ENCODE measurements at regions not wholly inside any gene's neighbourhood (a gene's known extent, or its start where the extent isn't known, plus 50 kb on each side); places are given as distances from the start of the nearest gene placed in this dataset.

- DNase-seq = no peak
Observed at GRCh38 chr3:152056481-152056880, 183.0 kb downstream of the SUCNR1 start.

DNA sequence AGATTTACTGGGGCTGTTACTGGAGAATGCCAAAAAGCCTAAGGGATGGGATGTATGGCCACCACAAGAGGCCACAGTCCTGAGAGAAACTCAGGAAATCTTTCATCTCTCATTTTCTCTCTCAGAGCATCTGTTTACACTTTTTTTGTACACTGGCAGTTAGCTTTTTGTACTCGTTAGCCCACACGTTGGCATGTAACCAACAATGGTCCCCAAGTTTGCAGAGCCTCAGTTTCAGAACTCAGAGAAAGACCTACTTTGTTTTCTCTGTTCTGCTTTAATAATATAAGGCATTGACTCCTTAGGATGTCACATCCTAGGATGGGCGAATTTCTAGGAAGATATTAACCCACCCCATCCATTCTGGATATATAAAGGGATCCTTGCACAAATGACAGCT lies 183.5 kb downstream of the SUCNR1 start:
- no peak for DNase-seq

GRCh38 chr3:152058856-152059255 lies 185.4 kb downstream of the SUCNR1 start:
- DNase-seq = no peak

DNA sequence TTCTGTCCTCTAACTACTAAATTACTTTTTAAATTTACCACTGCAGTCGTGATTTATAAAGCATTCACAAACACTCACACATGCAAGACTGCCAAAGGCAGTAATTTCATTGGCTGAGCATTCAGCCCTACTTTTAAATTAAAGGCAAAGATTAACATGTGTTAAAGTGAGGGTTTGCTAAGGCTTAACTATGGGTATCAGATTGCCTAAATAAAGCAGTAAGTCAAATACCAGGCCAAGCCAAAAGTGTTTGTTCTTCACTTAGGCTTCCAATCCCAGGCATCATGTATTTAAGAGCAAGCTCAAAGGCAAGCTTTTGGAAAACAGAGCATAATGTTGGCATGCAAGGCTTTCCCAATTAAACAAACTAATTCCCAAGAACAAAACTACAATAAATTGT lies 187.3 kb downstream of the SUCNR1 start:
- peak; percentile 85 for DNase-seq

DNA sequence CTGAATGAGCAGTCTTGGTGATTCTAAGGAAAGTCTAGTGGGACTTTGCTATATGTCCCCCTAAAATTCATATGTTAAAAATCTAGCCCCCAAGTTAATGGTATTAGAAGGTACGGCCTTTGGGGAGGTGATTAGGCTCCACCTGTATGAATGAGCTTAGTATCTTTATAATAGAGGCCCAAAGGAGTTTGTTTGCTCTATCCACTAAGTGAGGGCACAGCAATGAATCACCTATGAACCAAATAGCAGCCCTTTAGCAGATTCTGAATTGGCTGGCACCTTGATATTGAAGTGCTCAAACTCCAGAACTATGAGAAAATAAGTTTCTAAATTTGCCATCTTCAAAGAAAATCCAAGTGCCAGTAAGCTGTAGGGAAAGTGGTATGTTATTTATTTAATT lies 187.9 kb downstream of the SUCNR1 start:
- no peak for DNase-seq

- DNase-seq = no peak
Observed at GRCh38 chr3:152069871-152070270, 196.4 kb downstream of the SUCNR1 start.

GRCh38 chr3:152071315-152071714 lies 197.4 kb upstream of the MBNL1 start:
- no peak for DNase-seq

GRCh38 chr3:152071924-152072323 lies 196.8 kb upstream of the MBNL1 start:
- no peak for DNase-seq

- DNase-seq = no peak
Observed at GRCh38 chr3:152073267-152073666, 195.5 kb upstream of the MBNL1 start.

DNA sequence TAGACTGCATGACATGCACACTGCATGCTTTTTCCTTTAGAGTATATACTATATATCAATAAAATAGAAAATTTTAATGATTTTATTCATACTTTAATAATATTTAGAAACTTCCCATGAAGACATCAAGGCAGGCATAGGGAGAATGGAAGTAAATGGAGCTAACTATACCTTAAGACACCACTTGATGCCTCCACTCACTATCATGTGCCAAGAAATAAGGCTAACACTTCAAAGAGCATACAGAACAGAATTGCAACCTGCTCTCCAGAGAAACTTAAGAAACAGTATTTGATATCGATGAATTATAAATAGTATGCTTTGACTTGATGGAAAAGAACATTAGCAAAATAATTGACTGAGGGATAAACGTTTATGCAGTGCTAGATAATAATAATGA lies 192.6 kb upstream of the MBNL1 start:
- no peak for DNase-seq

GRCh38 chr3:152079980-152080379 lies 188.7 kb upstream of the MBNL1 start:
- no peak for DNase-seq

GRCh38 chr3:152083135-152083534 lies 185.6 kb upstream of the MBNL1 start:
- DNase-seq = peak; percentile 43

- DNase-seq = no peak
Observed at GRCh38 chr3:152084441-152085158, 184.1 kb upstream of the MBNL1 start.

DNA sequence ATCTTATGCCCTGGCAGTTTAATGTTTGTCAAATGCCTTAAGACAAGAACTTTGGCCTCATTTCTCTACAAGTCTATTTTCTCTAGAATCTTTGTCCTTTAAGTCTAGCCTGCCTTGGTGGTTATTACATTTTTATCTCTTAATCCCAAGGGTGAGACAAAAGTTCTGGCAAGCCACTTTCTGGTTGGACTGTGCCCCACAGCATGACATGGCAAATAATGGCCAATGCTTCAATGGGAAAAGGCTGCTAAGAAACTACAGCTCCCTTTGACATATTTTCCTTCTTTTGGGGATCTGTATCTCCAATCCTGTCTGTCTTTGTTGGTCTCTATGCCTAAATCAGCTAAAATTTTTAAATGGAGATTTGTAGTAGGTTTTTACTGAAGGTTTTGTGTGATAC lies 181.6 kb upstream of the MBNL1 start:
- no peak for DNase-seq

DNA sequence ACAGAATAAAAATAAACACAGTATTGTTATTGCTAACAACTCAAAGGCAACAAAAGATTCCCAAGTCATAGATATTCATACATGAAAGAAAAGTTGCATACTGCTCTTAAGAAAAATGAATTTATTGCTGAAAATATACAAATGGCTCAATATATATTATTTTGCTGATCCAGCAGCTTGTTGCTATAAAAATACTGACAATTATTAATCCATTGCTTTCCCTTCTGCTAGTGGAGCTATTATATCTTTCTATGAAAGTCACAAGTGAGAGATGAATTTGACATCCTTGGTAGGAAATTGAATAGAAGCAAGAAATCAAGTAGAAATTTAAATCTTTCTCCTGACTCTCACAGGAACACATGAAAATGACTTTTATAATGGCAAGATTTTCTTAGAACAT lies 179.2 kb upstream of the MBNL1 start:
- no peak for DNase-seq

- no peak for DNase-seq
Observed at GRCh38 chr3:152091725-152092124, 177.0 kb upstream of the MBNL1 start.

DNA sequence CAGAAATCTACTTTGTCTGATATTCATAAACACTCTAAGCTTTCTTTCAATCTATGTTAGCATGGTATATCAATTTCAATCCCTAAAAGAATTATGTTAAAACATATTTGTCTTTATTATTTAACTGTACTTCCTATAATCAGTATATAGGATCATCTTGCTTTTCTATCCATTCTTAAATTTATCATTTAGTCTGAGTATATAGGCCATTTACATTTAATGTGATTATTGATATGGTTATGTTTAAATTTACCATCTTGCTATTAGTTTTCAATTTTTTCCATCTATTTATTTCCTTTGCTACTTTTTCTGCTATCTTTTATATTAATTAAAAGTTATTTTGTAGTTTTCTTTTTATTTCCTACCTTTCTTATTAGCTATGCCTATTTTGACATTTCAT lies 174.8 kb upstream of the MBNL1 start:
- no peak for DNase-seq

DNA sequence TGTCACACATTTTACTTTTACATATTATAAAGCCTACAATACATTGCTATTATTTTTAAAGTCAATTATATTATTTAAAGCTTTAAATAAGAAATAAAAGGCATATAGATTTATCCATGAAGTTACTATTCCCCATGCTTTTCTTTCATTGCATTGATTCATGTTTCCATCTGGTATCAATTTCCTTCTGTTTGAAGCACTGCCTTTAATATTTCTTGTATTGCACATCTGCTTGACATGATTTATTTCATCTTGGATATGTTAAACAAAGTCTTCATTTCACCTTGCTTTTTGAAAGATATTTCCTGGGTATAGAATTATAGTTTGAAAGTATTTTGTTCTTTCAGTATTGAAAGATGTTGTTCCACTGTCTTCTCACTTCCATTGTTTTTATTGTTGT lies 174.3 kb upstream of the MBNL1 start:
- DNase-seq = no peak

DNA sequence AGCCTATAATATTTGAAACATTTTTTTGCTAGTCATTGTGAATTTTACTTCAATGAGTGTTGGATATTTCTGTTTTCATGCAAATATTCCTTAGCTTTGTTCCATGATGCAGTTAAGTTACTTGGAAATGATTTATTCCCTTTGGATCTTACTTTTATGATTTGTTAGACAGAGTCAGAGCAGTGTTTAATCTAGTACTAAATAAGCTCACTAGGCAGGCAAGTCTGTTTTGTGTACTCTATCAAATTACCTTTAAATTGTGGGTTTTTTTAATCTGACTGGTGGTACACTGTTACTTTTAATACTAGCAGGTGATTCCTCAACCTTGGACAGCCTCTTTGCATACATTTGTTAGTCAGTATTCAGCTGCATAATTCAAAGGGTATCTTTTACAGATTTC lies 173.3 kb upstream of the MBNL1 start:
- DNase-seq = no peak

- DNase-seq = no peak
Observed at GRCh38 chr3:152096280-152096906, 172.3 kb upstream of the MBNL1 start.

- DNase-seq = no peak
Observed at GRCh38 chr3:152097120-152097519, 171.6 kb upstream of the MBNL1 start.

- DNase-seq = no peak
Observed at GRCh38 chr3:152097770-152098169, 171.0 kb upstream of the MBNL1 start.

- no peak for DNase-seq
Observed at GRCh38 chr3:152100491-152101132, 168.1 kb upstream of the MBNL1 start.

DNA sequence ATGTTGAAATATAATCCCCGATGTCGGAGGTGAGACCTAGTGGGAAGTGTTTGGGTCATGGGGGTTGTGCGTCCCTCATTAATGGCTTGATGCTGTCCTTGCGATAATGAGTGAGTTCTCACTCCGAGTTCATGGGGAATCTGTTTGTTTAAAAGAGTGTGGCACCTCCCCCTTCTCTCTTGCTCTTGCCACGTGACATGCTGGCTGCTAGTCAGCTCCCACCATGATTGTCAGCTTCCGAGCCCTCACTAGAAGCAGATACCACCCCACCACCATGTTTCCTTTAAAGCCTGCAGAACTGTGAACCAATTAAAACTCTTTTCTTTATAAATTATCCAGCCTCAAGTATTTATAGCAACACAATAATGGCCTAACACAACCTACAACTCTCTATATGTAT lies 166.3 kb upstream of the MBNL1 start:
- no peak for DNase-seq

DNA sequence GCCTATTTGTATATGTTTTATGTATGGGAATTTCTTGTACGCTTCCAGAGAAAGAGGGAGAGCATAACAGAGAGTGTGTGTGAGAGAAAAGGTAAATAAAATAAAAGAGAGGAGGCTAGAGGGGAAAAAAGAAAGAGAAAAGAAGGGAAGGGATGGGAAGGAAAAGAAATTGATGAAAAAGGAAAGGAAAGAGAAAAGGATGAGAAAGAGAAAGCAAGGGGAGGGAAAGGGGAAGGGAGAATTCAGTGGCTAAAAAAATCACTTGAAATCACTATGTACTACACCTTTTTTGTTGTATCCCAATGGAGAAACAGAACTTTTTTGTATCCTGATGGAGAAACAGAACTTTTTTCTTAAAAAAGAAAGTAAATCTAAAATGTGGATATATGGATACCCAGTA lies 165.5 kb upstream of the MBNL1 start:
- no peak for DNase-seq

Measured in NCI-H2081 treated with DMSO at 0.1 percent for 48 hours (cell line).